GM06990 (cell line): ENCODE measurements at regions not wholly inside any gene's neighbourhood (a gene's known extent, or its start where the extent isn't known, plus 50 kb on each side); places are given as distances from the start of the nearest gene placed in this dataset.

Experiments used
- DNase-seq: peaks from one replicate; pipeline ENCODE4 v3.0.0-alpha.2; 2011; ENCODE audit not compliant: insufficient read length; ENCODE audit errors: extremely low read depth
- H3K27me3 ChIP-seq: replicated peaks from 2 replicates; pipeline ENCODE4 v1.6.0; 2011; ENCODE audit warnings: low read length; ENCODE audit not compliant: control insufficient read depth, insufficient read depth
- H3K36me3 ChIP-seq: 2 replicates; pipeline ENCODE4 v1.5.1; 2011; ENCODE audit warnings: low read length; ENCODE audit not compliant: control insufficient read depth, insufficient read depth
- H3K4me3 ChIP-seq: replicated peaks from 2 replicates; pipeline ENCODE4 v1.5.1; 2011; ENCODE audit warnings: low read depth, mild to moderate bottlenecking, control low read depth, low read length
- CTCF ChIP-seq: IDR thresholded peaks from 2 replicates; pipeline ENCODE4 v1.5.1; 2011; ENCODE audit warnings: low read length, control low read depth, mild to moderate bottlenecking, inconsistent platforms; ENCODE audit not compliant: insufficient read depth, poor library complexity, severe bottlenecking

GRCh38 chr7:12893292-12893691 is 205.9 kb downstream of the ARL4A start:
- Histone ChIP-seq H3K27me3 (no peaks in the 10 kb centered on the region), H3K36me3 (no peaks in the 10 kb centered on the region), H3K4me3 (no peak overlapping the region)
- DNase-seq: no peak
- no peak for TF ChIP-seq CTCF

GRCh38 chr7:12895296-12895695 is 207.9 kb downstream of the ARL4A start:
- Histone ChIP-seq H3K36me3 (no peaks in the 10 kb centered on the region), H3K4me3 (no peak overlapping the region), H3K27me3 (no peaks in the 10 kb centered on the region)
- DNase-seq: no peak
- no peak for TF ChIP-seq CTCF

GRCh38 chr7:12896316-12896715 is 208.9 kb downstream of the ARL4A start:
- Histone ChIP-seq H3K27me3 (no peaks in the 10 kb centered on the region), H3K4me3 (no peak overlapping the region), H3K36me3 (no peaks in the 10 kb centered on the region)
- DNase-seq: no peak
- TF ChIP-seq CTCF: no peak

GRCh38 chr7:12898004-12898403 is 210.6 kb downstream of the ARL4A start:
- Histone ChIP-seq H3K36me3 (no peaks in the 10 kb centered on the region), H3K4me3 (no peak overlapping the region), H3K27me3 (no peaks in the 10 kb centered on the region)
- DNase-seq: no peak
- no peak for TF ChIP-seq CTCF

GRCh38 chr7:12898620-12899019 is 211.2 kb downstream of the ARL4A start:
- no peaks in the 10 kb centered on the region for H3K36me3 ChIP-seq
- no peaks in the 10 kb centered on the region for H3K27me3 ChIP-seq
- no peak overlapping the region for H3K4me3 ChIP-seq
- no peak for TF ChIP-seq CTCF
- DNase-seq: no peak

- Histone ChIP-seq H3K36me3 (no peaks in the 10 kb centered on the region), H3K4me3 (no peak overlapping the region), H3K27me3 (no peaks in the 10 kb centered on the region)
- TF ChIP-seq CTCF: no peak
- no peak for DNase-seq
These were observed 218.2 kb downstream of the ARL4A start for GRCh38 chr7:12905671-12906070.
